ENCODE measurements at regions not wholly inside any gene's neighbourhood (a gene's known extent, or its start where the extent isn't known, plus 50 kb on each side); places are given as distances from the start of the nearest gene placed in this dataset.
A peak's percentile ranks its signal among the peaks of the same experiment; 100 is the strongest.

- no peak for TF ChIP-seq REST (IDR thresholded peaks at IDR 0.05)
- TF ChIP-seq HDAC2 (IDR thresholded peaks at IDR 0.05), result no peak
Measured at GRCh38 chr5:33317271-33317670, 123.5 kb upstream of the TARS1 start (continued).

DNA sequence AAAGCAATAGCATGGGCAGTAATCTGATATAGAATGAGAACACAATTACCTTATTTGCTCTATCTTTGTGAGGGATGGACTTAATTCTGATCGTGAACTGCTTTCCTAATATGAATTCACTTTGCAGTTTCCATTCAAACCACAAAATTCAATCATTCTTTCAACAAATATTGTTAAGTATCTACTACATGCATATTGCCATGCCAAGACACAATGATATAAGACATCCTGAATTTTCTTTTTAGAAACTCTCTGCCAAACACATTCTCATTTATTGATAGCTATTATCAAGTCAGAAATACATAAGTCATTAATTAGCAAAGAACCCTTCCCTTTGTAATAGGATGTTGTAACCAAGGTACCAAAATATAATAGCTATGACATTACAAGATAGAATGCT, 121.6 kb upstream of the TARS1 start:
- POLR2A ChIA-PET, result no interaction called here
- 80% methylated on average over 1 of the region's 1 CpG for WGBS (ENCODE audit: missing lambda C conversion rate)

DNA sequence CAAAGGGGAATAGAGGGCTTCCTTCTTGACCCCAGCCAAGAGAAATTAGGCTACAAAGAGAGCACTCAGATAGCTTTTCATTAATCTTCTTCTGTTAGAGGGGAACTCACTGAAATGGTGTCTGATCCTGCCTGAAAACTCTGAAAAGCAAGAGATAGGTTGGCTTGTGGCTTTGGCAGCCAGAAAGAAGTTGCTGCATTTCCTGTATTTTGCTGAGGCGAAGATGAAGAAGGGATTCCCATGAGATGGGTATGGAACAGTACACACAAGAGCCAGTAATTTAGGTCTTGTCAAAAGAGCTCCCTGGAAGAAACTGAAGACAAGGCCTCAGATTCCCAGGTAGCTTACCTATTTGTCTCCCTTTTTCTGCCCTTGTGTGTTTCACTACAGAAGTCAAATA, 120.9 kb upstream of the TARS1 start:
- Histone ChIP-seq H3K4me2 (no peak overlapping the region), H3K9me3 (0 out of 3 replicates have a peak, but pooled peaks cover under 1% of the 10 kb centered on the region), H3K4me1 (peaks cover 3% of the 10 kb centered on the region; the same call in 1 of the 3 replicates), H3K27ac (no peak overlapping the region), H3K4me3 (no peak overlapping the region)
- POLR2A ChIA-PET, result no interaction called here
- DNase-seq (ENCODE audit: low read depth in 1 of 2, low spot score in 1 of 2) (no peak), ATAC-seq (no peak), FAIRE-seq (no peak)
- WGBS (ENCODE audit: missing lambda C conversion rate), result 90% methylated on average over 1 of the region's 1 CpG
- CTCF ChIA-PET, result no interaction called here
- TF ChIP-seq SREBF2 (IDR thresholded peaks at IDR 0.05) (no peak), EHMT2 (IDR thresholded peaks at IDR 0.05; ENCODE audit: low read depth) (no peak), TP53 (CRISPR knock-in tag; IDR thresholded peaks at IDR 0.05) (no peak), RARB (CRISPR knock-in tag; IDR thresholded peaks at IDR 0.05) (no peak), HDAC2 (IDR thresholded peaks at IDR 0.05) (no peak)
- TF ChIP-seq, protein P1, sequence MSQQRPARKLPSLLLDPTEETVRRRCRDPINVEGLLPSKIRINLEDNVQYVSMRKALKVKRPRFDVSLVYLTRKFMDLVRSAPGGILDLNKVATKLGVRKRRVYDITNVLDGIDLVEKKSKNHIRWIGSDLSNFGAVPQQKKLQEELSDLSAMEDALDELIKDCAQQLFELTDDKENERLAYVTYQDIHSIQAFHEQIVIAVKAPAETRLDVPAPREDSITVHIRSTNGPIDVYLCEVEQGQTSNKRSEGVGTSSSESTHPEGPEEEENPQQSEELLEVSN (IDR thresholded peaks at IDR 0.05; ENCODE audit: borderline replicate concordance, low read depth), result no peak

More for the DNA sequence above, 121.6 kb upstream of the TARS1 start:
- Histone ChIP-seq H3K27ac (no peak overlapping the region), H3K9me3 (0 out of 3 replicates have a peak, but pooled peaks cover 2% of the 10 kb centered on the region), H3K4me2 (no peak overlapping the region), H3K4me1 (peaks cover 3% of the 10 kb centered on the region; the same call in 1 of the 3 replicates), H3K4me3 (no peak overlapping the region)
- TF ChIP-seq ESRRA (IDR thresholded peaks at IDR 0.05; ENCODE audit: borderline replicate concordance, low read length), result no peak
- TF ChIP-seq EP300 (IDR thresholded peaks at IDR 0.05), result no peak
- TF ChIP-seq CBX8 (IDR thresholded peaks at IDR 0.05), result no peak
- no peak for TF ChIP-seq BHLHE40 (IDR thresholded peaks at IDR 0.05; ENCODE audit: low read depth, low read length)
- TF ChIP-seq ZSCAN20 (CRISPR knock-in tag; IDR thresholded peaks at IDR 0.05), result no peak
- no peak for TF ChIP-seq RAD21 (conservative IDR thresholded peaks at IDR 0.05 in 1 of 2, IDR thresholded peaks at IDR 0.05 in 1 of 2)
- TF ChIP-seq HOXB13 (CRISPR knock-in tag; IDR thresholded peaks at IDR 0.05; ENCODE audit: low read depth), result no peak
- TF ChIP-seq, protein P2, sequence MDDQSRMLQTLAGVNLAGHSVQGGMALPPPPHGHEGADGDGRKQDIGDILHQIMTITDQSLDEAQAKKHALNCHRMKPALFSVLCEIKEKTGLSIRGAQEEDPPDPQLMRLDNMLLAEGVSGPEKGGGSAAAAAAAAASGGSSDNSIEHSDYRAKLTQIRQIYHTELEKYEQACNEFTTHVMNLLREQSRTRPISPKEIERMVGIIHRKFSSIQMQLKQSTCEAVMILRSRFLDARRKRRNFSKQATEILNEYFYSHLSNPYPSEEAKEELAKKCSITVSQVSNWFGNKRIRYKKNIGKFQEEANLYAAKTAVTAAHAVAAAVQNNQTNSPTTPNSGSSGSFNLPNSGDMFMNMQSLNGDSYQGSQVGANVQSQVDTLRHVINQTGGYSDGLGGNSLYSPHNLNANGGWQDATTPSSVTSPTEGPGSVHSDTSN (IDR thresholded peaks at IDR 0.05), result no peak
- TF ChIP-seq RARB (CRISPR knock-in tag; IDR thresholded peaks at IDR 0.05), result no peak
- no peak for TF ChIP-seq CHD4 (IDR thresholded peaks at IDR 0.05; ENCODE audit: borderline replicate concordance)
- TF ChIP-seq CTCF (IDR thresholded peaks at IDR 0.05), result no peak
- no peak for TF ChIP-seq NPAS2 (CRISPR knock-in tag; IDR thresholded peaks at IDR 0.05; ENCODE audit: borderline replicate concordance)
- no peak for TF ChIP-seq MYC (IDR thresholded peaks at IDR 0.05; ENCODE audit: borderline replicate concordance, low read length)
- no peak for TF ChIP-seq EHMT2 (IDR thresholded peaks at IDR 0.05; ENCODE audit: low read depth)
- no peak for TF ChIP-seq NFE2L2 (conservative IDR thresholded peaks at IDR 0.05; ENCODE audit: low read length)
- no peak for DNase-seq (ENCODE audit: low read depth in 1 of 2, low spot score in 1 of 2)
- FAIRE-seq, result peak; percentile 54
- CTCF ChIA-PET, result no interaction called here
- ATAC-seq, result no peak

All from A549 (cell line).